ENCODE measurements at regions not wholly inside any gene's neighbourhood (a gene's known extent, or its start where the extent isn't known, plus 50 kb on each side); places are given as distances from the start of the nearest gene placed in this dataset.

- Histone ChIP-seq H3K27me3 (replicated peaks; ENCODE audit: control insufficient read depth, insufficient read depth, low read length) (no peaks in the 10 kb centered on the region), H3K36me3 (ENCODE audit: control insufficient read depth, insufficient read depth, low read length) (no peaks in the 10 kb centered on the region), H3K4me3 (replicated peaks; ENCODE audit: low read depth, low read length) (no peak overlapping the region)
- DNase-seq (ENCODE audit: extremely low read depth, insufficient read length), result no peak
- TF ChIP-seq CTCF (IDR thresholded peaks at IDR 0.05; ENCODE audit: insufficient read depth, low read length, poor library complexity, severe bottlenecking), result no peak
Measured at GRCh38 chr17:71413935-71414334, 706.9 kb upstream of the SOX9 start.

GRCh38 chr17:71417142-71417541 lies 703.7 kb upstream of the SOX9 start:
- no peak for TF ChIP-seq CTCF (IDR thresholded peaks at IDR 0.05; ENCODE audit: insufficient read depth, low read length, poor library complexity, severe bottlenecking)
- H3K27me3 ChIP-seq (replicated peaks; ENCODE audit: control insufficient read depth, insufficient read depth, low read length), result no peaks in the 10 kb centered on the region
- no peaks in the 10 kb centered on the region for H3K36me3 ChIP-seq (ENCODE audit: control insufficient read depth, insufficient read depth, low read length)

GRCh38 chr17:71422968-71423367 lies 697.9 kb upstream of the SOX9 start:
- DNase-seq (ENCODE audit: extremely low read depth, insufficient read length), result no peak
- Histone ChIP-seq H3K27me3 (replicated peaks; ENCODE audit: control insufficient read depth, insufficient read depth, low read length) (no peaks in the 10 kb centered on the region), H3K36me3 (ENCODE audit: control insufficient read depth, insufficient read depth, low read length) (no peaks in the 10 kb centered on the region), H3K4me3 (replicated peaks; ENCODE audit: low read depth, low read length) (no peak overlapping the region)
- TF ChIP-seq CTCF (IDR thresholded peaks at IDR 0.05; ENCODE audit: insufficient read depth, low read length, poor library complexity, severe bottlenecking), result no peak

More at GRCh38 chr17:71417142-71417541, 703.7 kb upstream of the SOX9 start:
- DNase-seq (ENCODE audit: extremely low read depth, insufficient read length), result no peak
- no peak overlapping the region for H3K4me3 ChIP-seq (replicated peaks; ENCODE audit: low read depth, low read length)

- TF ChIP-seq CTCF (IDR thresholded peaks at IDR 0.05; ENCODE audit: insufficient read depth, low read length, poor library complexity, severe bottlenecking), result no peak
- Histone ChIP-seq H3K4me3 (replicated peaks; ENCODE audit: low read depth, low read length) (no peak overlapping the region), H3K36me3 (ENCODE audit: control insufficient read depth, insufficient read depth, low read length) (no peaks in the 10 kb centered on the region), H3K27me3 (replicated peaks; ENCODE audit: control insufficient read depth, insufficient read depth, low read length) (no peaks in the 10 kb centered on the region)
- peak; percentile 1 for DNase-seq (ENCODE audit: extremely low read depth, insufficient read length)
Measured at GRCh38 chr17:71423871-71424546, 696.8 kb upstream of the SOX9 start.

- no peak for TF ChIP-seq CTCF (IDR thresholded peaks at IDR 0.05; ENCODE audit: insufficient read depth, low read length, poor library complexity, severe bottlenecking)
- H3K36me3 ChIP-seq (ENCODE audit: control insufficient read depth, insufficient read depth, low read length), result no peaks in the 10 kb centered on the region
- no peak overlapping the region for H3K4me3 ChIP-seq (replicated peaks; ENCODE audit: low read depth, low read length)
- no peak for DNase-seq (ENCODE audit: extremely low read depth, insufficient read length)
- H3K27me3 ChIP-seq (replicated peaks; ENCODE audit: control insufficient read depth, insufficient read depth, low read length), result no peaks in the 10 kb centered on the region
Measured at GRCh38 chr17:71427801-71428200, 693.0 kb upstream of the SOX9 start.

- Histone ChIP-seq H3K27me3 (replicated peaks; ENCODE audit: control insufficient read depth, insufficient read depth, low read length) (no peaks in the 10 kb centered on the region), H3K4me3 (replicated peaks; ENCODE audit: low read depth, low read length) (no peak overlapping the region), H3K36me3 (ENCODE audit: control insufficient read depth, insufficient read depth, low read length) (no peaks in the 10 kb centered on the region)
- no peak for DNase-seq (ENCODE audit: extremely low read depth, insufficient read length)
- TF ChIP-seq CTCF (IDR thresholded peaks at IDR 0.05; ENCODE audit: insufficient read depth, low read length, poor library complexity, severe bottlenecking), result no peak
Measured at GRCh38 chr17:71428897-71429296, 691.9 kb upstream of the SOX9 start.

All from GM06990 (cell line).